Psoas muscle (tissue), 7 donors: ENCODE measurements at regions not wholly inside any gene's neighbourhood (a gene's known extent, or its start where the extent isn't known, plus 50 kb on each side); places are given as distances from the start of the nearest gene placed in this dataset.

Source experiments
- ATAC-seq, 4 donors: fragments of 200-7000 bp; cut with Tn5 transposase; one replicate each; pipeline ENCODE4 v1.9.1; 2020; ENCODE audit warnings: moderate library complexity in 3 of 4, mild to moderate bottlenecking in 2 of 4
- DNase-seq, 2 donors: peaks; one replicate each; pipeline ENCODE4 v3.0.0-alpha.2; 2020
- H3K27ac ChIP-seq: fragments of 200-600 bp; one replicate; pipeline ENCODE4 v1.8.0; 2022
- H3K27me3 ChIP-seq, 3 donors: fragments of 200-600 bp in 1 of 3; one replicate each; pipeline versions ENCODE4 v1.6.1 to v1.8.0; 2013 to 2022; ENCODE audit warnings: low read length in 2 of 3, mild to moderate bottlenecking in 2 of 3, moderate library complexity in 1 of 3; ENCODE audit not compliant: insufficient read depth in 3 of 3
- H3K36me3 ChIP-seq, 2 donors: fragments of 200-600 bp in 1 of 2; one replicate each; pipeline versions ENCODE4 v1.6.1 to v1.8.0; 2013 to 2022; ENCODE audit warnings: low read depth in 1 of 2, mild to moderate bottlenecking in 1 of 2, moderate library complexity in 1 of 2; ENCODE audit not compliant: insufficient read depth in 1 of 2
- H3K4me1 ChIP-seq: fragments of 200-600 bp; one replicate; pipeline ENCODE4 v1.8.0; 2022
- H3K4me3 ChIP-seq: fragments of 200-600 bp; one replicate; pipeline ENCODE4 v1.8.0; 2022; ENCODE audit warnings: mild to moderate bottlenecking
- H3K9me3 ChIP-seq: fragments of 200-600 bp; one replicate; pipeline ENCODE4 v1.8.0; 2022
- WGBS, 3 donors: extraction: QIAGEN DNeasy Blood & Tissue Kit; methylation state at CpG; one replicate each; pipeline versions ENCODE4 v1.1.6 to v1.1.7; 2013; 5-methylcytosine and 5-hydroxymethylcytosine counted together
- intact Hi-C, 2 donors: fragments of 100-400 bp; cut with DNase I; formaldehyde crosslinking; loops; one replicate each; pipeline versions ENCODE4 v1.11.0 to v1.14.2; 2022
- TF ChIP-seq, protein P1 (sequence below): fragments of 200-600 bp; IDR thresholded peaks from one replicate; pipeline ENCODE4 v1.8.0; 2022; ENCODE audit warnings: antibody characterized with exemption
- donor health status: healthy with polysubstance abuse.
- donor health status: DM: no; HTN: no; CAD: no; lungs with moderate emphysema.
- donor health status: Bipolar disorder and iron deficiency.
- donor health status: healthy.
- donor health status: DM: yes; HTN: yes; CAD: no.
- donor health status: DM: no; HTN: no; CAD: no.
- donor health status: DM: yes; HTN: yes; CAD: no.

DNA sequence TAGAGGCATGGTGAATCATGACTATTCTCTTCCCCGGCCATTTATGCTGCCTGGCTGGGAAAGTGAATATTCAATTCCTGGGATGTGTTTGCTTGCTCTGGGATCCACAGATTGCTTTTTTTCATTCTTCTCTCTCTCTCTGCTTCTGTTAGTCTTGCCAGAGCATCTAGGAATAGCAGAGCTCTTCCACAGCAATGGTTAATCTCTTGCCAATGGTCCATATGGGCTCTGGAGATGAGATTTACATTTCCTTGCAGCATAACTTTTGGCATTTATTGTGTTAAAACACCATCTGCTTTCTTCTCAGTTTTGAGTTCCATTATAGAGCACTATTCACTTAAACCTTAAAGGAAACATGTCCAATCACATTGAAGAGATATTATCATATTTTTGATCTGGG lies 59.2 kb upstream of the GUCY1A1 start:
- H3K9me3 ChIP-seq = no peaks in the 10 kb centered on the region
- 80 to 86% (median 83%) methylated on average over 1 of the region's 1 CpG for WGBS, 3 donors
- H3K4me3 ChIP-seq = no peak overlapping the region
- TF ChIP-seq, protein P1, sequence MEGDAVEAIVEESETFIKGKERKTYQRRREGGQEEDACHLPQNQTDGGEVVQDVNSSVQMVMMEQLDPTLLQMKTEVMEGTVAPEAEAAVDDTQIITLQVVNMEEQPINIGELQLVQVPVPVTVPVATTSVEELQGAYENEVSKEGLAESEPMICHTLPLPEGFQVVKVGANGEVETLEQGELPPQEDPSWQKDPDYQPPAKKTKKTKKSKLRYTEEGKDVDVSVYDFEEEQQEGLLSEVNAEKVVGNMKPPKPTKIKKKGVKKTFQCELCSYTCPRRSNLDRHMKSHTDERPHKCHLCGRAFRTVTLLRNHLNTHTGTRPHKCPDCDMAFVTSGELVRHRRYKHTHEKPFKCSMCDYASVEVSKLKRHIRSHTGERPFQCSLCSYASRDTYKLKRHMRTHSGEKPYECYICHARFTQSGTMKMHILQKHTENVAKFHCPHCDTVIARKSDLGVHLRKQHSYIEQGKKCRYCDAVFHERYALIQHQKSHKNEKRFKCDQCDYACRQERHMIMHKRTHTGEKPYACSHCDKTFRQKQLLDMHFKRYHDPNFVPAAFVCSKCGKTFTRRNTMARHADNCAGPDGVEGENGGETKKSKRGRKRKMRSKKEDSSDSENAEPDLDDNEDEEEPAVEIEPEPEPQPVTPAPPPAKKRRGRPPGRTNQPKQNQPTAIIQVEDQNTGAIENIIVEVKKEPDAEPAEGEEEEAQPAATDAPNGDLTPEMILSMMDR = no peak
- DNase-seq (no peak), ATAC-seq (no peak)
- no peaks in the 10 kb centered on the region for H3K36me3 ChIP-seq
- H3K27ac ChIP-seq = no peak overlapping the region
- no peaks in the 10 kb centered on the region for H3K27me3 ChIP-seq
- intact Hi-C loops = no loop called here
- H3K4me1 ChIP-seq = no peaks in the 10 kb centered on the region

DNA sequence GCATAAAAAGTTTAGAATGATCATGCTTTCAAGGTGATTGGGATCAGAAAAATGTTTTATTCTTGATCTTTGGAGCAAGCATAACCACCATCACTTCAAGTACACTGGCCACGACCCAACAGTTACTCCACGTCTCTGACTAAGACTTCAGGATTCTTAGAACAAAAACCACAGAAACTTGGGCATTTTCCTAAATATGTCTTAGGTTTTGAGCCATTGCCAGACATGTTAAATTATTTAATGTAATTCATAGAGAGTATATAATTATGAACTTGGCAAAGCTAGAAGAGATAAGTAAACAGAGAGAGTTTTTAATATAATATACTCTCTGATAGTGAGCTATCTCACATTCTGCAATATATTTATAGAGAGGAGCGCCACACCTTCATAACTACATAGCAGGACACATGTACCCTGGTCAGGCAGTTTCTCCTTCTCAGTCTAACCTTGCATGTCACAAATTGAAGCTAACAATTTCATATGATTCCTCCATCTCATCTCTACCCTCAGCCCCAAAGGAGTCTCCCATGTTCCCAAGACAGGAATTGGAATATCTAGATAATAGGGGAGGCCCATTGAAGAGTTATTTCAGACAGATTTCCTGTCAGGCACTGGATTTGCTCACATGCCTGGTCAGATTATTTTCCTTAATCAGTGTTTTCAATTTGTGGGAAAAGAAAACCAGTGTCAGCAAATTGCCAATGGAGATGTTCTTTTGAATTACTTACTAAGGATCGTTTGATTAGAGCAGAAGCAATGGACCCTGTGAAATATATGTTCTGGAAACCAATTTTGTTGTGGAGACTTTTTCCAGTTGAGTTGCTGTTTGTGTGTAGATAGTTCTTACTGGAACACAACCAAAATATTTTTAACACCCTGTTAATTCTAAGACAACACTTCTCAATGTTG lies 61.7 kb upstream of the GUCY1A1 start:
- Histone ChIP-seq H3K27ac (no peak overlapping the region), H3K27me3 (no peaks in the 10 kb centered on the region), H3K9me3 (no peaks in the 10 kb centered on the region), H3K4me3 (no peak overlapping the region), H3K36me3 (no peaks in the 10 kb centered on the region), H3K4me1 (no peaks in the 10 kb centered on the region)
- peak in 1 of 2 donors; percentile 49 for DNase-seq
- 71 to 75% (median 72%) methylated on average over 4 of the region's 4 CpGs for WGBS, 3 donors
- ATAC-seq = no peak
- TF ChIP-seq, protein P1 = no peak
- intact Hi-C loops = no loop called here

DNA sequence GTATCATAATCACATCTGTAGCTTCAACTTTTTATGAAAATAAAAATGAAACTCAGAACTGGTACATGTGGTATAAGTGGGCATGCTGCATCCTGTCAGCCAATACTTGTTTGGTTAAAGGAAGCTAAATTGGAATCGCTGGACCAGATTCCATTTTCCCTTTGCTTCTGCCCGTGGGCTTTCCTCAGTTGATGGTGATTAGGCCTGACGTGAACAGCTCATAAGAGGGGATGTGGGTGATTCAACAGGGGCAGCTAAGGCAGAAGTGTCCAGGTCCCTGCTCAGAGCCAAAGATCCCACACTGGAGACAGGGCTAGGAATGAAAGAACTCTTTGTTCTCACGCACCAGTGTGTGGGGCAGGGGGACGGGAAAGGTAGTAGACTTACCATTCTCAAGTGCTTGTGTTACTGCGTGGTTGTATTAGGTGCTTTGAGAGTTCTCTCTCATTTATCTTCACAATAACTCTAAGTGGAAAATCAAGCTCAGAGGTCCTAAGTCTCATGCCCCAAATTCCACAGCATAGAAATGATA lies 63.2 kb upstream of the GUCY1A1 start:
- Histone ChIP-seq H3K4me3 (no peak overlapping the region), H3K4me1 (no peaks in the 10 kb centered on the region), H3K27ac (no peak overlapping the region), H3K27me3 (no peaks in the 10 kb centered on the region), H3K36me3 (no peaks in the 10 kb centered on the region), H3K9me3 (no peaks in the 10 kb centered on the region)
- no peak for ATAC-seq
- intact Hi-C loops = no loop called here
- no peak for DNase-seq
- WGBS, 3 donors = 80 to 86% (median 84%) methylated on average over 6 of the region's 6 CpGs
- TF ChIP-seq, protein P1 = no peak

DNA sequence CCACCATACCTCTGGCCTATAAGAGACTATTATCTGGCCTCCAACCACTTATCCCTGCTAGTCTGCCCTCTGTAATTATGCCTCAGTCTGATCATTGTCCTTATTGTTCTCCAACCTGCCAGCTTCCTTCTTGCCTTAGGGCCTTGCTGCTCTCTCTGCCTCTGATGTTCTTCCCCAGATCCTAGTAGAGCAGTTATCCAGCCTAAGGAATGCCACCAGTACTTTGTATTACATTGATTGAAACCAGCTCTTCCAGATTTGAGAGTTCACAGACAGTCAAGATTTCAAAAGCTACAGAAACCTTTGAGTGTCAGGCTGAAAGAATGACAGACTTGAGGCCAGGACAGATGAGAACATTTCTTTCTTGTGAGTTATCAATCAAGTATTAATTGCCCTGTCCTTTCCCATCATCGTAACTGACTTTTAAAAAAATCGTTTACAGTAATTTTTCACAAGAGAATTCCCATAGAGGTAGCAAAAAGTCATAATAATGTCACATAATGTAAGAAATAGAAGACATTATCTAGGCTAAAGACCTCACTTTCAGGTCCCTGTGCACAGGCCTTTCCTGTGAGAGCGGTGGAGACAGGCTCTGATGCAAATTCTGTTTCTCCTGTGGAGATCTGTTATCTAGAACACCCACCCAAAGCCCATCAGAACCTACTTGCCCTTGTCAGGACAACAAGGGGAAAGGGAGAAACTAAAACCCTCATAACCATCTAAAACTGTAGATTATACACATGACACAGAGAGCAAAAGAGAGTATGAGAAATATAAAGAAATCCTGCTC lies 64.1 kb upstream of the GUCY1A1 start:
- H3K27ac ChIP-seq = no peak overlapping the region
- TF ChIP-seq, protein P1 = no peak
- no peaks in the 10 kb centered on the region for H3K4me1 ChIP-seq
- ATAC-seq = no peak
- H3K4me3 ChIP-seq = no peak overlapping the region
- 90 to 91% (median 91%) methylated on average over 3 of the region's 3 CpGs for WGBS, 3 donors
- H3K9me3 ChIP-seq = no peaks in the 10 kb centered on the region
- H3K27me3 ChIP-seq = no peaks in the 10 kb centered on the region
- intact Hi-C loops = no loop called here
- no peaks in the 10 kb centered on the region for H3K36me3 ChIP-seq
- no peak for DNase-seq
